GM19397 (cell line): ENCODE measurements at regions not wholly inside any gene's neighbourhood (a gene's known extent, or its start where the extent isn't known, plus 50 kb on each side); places are given as distances from the start of the nearest gene placed in this dataset.
"Not testable (repeated sequence)": the region's sequence is repeated elsewhere in the genome, so short reads cannot be mapped to it uniquely, and the experiment has no call there.

Experiments
- ATAC-seq: cut with Tn5 transposase; IDR thresholded peaks from one replicate; pipeline ENCODE4 v1.9.1; 2021; ENCODE audit warnings: mild to moderate bottlenecking, moderate library complexity; ENCODE audit not compliant: unreplicated experiment

DNA sequence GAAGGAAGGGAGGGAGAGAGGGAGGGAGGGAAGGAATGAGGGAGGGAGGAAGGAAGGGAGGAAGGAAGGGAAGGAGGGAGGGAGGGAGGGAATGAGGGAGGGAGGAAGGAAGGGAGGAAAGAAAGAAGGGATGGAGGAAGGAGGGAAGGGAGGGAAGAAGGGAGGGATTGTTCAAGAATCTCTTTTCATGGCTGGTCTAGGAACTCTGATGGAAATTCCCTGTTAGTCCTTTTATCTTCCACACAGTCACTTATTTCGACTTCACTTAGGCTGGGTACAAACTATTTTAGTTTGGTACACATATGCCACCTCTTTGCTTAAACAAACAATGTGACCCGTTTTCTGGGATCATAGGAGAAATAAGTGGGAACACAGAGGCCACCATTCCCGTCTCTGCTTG, 435.6 kb upstream of the WWC1 start:
- no peak for ATAC-seq

DNA sequence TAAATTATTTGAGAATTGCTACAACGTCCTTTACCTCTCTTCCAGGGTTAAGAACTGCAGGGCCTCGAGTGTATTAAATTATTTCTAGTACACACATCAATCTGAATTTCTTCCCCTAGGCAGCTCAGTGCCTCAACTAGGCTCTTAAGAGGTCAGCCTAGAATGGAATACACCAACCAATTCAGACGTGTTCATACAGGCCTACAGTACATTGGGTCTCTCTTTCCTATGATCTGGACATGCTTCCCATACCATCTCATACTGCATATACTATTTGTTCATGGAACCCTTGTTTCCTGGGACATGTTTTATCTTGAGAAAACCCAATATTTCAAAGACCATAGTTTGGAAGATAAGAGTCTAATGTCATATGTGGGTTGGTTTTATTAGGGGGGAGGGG, 434.1 kb upstream of the WWC1 start:
- no peak for ATAC-seq

DNA sequence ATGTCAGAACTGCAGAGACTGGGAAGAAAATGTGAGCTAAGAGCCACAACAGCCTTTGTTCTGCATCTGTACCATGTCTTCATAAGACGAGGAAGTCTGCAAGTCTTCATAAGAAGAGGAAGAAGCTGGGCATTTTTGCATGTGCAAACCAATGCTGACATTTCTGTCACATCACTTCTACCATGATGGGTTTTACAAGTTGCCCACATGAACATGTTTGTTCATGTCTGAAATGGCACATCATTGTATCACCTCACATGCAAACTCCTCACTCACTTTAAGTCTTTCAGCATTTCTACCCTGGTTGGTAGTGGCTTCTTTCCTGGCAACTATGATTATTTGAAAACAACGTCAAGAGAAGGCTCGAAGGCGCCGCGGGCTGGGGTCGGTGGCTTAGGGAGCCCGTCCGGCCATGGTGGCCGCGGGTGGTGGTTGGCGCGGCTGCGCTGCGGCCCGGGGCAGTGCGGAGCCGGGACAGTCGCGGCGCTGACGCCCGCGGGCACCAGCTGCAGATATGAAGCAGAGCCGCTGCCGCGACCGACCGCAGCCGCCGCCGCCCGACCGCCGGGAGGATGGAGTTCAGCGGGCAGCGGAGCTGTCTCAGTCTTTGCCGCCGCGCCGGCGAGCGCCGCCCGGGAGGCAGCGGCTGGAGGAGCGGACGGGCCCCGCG, 433.1 kb upstream of the WWC1 start:
- ATAC-seq: not testable (repeated sequence)

DNA sequence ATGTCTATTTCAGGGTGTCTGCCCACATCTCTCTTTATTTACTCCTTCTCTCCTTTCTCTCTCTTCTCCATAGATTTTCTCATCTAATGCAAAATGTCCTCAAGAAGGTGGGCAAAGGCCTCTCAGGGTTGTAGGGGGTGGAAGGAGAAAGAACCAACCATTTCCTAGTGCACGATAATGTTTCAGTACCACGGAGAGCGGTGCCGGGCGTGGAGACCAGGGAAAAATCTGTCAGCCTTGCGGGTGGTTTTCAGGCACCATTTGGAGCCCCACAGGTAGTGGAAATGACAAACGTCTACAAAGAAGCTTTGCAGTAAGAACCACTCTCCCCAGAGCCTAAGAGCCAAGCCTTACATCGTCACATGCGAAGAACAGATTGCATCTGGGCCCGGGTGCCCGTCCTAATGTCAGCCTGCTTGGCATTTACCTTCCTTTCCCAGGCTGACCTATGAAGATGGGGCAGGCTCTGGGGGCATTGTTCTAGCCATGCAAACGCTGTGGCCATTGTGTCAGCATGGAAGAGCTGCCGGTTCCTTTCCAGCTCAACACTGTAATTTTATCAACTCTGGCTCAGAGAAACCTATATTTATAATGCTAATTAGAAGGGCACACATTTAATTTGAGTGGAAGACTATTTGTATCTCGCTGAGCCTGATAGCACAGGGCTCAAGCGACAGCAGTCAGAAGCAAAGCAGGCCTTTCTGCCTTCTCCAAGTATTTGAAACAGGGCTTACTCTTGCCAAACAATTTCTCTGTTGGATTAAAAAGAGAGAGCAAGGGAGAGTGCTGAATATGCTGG, 430.1 kb upstream of the WWC1 start:
- ATAC-seq: no peak

DNA sequence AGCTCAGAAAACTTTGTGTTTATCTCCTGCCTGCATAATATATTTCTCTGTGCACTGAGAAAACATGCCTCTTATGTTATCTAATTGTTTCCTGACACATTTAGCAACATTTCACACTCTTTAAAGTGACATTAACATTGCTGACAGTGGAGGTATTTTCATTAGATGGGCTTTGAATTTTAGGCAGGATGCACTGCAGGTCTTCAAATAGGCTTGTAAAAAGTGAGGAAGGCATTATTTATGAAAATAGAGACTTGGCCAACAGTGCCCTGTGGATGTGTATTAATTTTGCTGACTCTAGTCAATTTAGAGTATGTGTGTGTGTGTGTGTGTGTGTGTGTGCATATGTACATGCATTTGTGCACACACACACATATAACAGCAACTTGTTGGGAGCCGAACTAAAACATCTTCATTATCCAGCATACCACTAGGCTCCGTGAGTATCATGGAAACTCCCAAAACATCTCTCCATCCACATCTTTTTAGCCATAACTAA, 429.5 kb upstream of the WWC1 start:
- no peak for ATAC-seq

DNA sequence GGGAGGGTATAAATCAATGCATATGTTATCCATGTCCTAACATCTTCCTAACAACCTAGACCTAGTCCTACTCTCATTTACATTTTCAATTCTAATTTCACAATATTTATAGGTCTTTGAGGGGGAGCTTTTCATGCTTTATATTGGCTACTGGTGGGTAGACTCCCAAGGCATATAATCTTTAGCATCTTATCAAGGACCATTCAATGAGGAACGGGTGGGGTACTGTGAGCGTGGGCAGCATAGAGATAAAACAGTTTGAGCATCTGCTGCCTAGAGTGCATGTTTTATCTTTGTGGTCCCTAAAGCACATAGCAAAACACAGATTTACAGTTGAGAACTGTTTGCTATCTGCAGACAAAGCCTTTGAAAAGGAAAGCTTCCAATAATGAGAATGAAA, 427.6 kb upstream of the WWC1 start:
- ATAC-seq: no peak

DNA sequence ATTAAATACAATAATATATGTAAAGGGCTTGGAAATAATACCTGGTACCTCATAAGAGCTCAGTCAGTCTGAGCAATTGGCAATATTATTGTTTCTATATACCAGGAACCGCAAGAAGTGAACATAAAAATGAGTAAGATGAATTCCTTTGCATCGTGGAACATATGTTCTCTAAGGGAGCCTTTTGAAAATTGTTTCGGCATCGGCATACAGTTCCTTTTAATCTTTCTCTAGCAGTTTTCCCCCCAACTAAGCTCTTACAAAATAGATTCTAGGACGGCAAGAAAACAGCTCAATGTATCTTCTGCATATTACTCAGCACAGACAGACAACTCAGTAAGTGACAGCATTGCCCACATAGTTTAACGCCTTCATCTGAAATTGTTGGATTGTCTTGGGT, 426.6 kb upstream of the WWC1 start:
- ATAC-seq: no peak

DNA sequence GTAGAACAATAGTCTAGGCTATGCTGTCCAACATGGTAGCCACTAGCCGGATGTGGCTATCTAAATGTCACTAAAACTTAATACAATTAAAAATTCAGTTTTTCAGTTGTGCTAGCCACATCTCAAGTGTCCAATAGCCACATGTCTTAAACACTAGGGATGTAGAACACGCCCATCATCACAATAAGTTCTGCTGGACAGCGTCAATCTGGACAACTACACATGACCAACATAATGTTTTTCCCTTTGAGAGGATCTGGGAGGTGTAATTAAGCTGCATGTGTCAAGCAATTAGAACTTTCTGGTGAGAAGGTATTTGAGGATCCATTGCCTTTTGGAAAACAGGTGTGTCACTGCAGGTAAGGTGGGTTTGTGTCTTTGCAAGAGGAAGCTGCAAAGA, 424.6 kb upstream of the WWC1 start:
- ATAC-seq: no peak

DNA sequence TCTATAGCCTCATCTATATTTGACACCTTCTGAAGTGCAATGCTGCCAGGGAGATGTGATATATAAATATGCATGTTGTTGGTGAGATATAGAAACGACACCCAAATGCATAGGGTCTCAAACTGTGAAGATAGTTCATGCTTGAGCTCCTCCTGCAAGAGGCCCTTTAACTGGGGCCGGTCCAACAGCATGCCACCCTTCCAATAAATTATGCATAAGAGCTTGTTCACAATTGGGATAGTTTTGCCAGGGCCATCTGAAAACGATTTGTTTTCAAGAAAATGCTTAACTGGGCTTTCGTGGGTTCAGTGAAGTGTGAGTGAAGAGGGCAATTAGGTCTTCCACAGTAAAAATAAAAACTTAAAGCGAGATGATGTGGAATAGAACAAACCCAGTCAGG, 424.2 kb upstream of the WWC1 start:
- no peak for ATAC-seq

DNA sequence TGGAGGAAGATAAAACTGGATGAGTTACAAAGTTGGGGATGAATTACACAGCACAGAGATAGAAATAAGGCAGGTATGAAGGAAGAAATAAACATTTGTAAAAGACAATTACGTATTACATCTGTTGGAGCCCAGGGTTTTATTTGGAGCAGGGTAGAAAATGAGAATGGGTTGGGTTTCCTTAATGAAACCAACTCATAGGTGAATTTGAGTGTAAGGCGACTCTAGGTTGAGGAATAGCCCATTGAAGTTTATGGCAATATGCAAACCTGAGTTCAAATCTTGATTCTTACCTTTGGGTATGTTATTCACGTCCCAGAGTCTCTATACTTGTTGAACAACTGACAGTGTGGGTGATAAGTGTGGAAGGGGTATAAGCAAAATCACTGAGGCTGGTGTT, 422.3 kb upstream of the WWC1 start:
- ATAC-seq: no peak

DNA sequence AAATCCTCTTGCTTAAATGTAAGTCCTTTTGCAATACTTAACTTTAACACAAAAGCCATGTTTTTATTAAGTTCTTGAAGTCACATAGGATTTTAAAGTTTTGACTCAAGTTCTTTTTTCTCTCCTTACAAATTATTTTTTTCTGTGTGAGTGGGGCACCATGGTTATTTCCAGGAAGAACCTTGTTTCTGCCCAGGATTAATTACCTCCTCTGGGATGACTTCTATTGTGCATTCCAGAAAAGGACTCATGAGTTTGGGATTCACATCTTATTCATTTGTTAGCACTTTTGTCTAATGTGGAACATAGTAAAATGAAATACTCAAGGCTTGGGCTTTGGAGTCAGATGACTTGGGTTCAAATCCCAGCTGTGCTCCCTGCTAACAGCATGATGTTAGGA, 421.4 kb upstream of the WWC1 start:
- no peak for ATAC-seq

DNA sequence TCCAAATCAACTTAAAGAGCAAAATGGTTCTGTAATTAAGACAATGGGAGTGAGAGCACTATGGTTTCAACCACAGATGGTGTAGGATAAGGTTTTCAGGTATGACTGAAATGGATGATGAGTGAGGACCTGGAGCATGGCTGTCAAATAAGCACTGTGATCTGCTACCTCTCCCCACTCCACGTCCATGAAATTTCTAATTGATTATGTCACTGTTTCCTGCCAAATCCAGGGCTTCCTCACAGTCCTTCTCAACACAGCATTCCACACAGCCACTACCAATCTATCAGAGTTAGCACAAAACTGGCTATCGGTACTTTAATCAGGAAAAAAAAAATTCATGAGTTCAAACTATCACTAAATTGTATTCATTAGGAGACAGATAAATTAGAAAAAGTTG, 420.4 kb upstream of the WWC1 start:
- ATAC-seq: no peak

DNA sequence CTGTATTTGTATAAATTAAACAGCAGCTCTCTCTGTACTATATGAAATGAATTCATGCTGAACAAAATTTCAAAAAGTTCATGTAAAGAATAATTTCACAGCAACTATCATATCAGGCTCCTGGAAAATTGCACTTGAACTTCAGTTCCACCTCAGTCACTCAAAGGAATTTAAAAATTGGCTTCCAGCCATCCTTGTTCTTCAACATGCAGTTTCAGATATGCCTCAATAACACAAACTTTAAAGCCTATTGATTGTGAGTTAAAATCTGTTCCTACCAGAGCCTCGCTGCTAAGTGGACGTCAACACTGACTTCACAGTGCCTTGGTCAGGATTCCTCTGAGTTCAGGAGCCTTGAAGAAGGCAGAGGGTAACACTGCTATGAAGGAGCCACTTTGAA, 418.7 kb upstream of the WWC1 start:
- ATAC-seq: no peak

DNA sequence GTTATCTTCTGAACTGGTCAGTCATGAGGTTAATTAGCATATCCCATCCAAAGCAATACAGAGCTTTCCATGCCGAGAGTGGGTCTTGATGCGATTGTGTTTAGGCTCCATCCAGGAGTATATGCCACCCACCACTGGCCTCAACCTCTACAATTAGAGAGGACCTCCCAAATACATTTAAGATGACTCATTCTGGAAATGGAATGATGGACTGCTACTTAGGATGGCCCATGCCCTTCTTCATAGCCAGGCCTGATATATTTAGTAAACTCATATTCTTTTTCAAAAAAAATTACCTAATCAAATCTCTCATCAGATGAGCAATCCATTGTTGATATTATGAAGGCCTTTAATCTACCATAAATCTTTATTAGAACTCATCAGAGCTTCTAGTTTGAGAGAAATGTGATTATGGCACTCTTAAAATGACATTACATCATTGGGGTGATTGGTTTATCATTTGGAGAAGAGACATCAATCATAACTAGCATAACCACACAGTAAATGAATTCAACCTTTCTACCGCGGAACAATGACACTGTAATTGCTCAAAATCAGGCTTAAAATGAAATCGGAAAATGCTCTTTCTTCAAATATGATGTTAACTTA, 414.2 kb upstream of the WWC1 start:
- ATAC-seq: no peak

DNA sequence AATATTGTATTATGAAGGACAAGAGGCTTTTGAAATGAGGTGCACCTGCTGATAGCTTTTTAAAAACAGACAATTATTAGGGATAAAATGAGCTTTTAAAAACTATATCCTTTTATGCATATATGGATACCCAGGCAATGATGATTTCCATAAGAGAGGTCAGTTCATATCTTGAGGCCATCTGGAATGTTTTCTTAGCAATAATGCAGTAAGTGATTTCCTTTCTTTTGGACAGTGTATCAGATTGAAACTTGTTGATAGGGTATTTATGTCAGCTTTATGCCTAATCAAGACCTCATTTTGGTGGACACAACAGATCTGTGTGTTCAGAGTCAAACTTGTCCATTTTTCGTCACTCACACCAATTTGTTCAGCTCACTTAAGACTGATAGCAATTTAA, 413.5 kb upstream of the WWC1 start:
- ATAC-seq: no peak

DNA sequence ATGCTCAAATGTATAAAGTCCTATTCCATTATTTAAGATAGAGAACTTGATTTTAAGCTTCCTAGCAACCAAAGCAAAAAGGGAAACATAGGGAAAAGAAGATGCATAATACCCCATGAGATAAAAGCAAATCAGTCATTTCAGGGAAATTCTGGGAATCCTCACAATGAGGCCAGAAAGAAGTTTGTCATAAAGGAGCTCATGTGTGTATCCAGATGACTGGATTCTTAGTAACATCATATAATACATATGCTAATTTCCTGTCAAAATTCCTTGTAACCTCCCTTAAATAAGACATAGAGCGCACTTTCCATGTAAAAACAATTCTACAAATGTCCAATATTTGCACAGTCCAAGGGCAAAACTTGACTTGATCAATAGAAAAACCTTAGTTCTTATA, 411.0 kb upstream of the WWC1 start:
- ATAC-seq: no peak

DNA sequence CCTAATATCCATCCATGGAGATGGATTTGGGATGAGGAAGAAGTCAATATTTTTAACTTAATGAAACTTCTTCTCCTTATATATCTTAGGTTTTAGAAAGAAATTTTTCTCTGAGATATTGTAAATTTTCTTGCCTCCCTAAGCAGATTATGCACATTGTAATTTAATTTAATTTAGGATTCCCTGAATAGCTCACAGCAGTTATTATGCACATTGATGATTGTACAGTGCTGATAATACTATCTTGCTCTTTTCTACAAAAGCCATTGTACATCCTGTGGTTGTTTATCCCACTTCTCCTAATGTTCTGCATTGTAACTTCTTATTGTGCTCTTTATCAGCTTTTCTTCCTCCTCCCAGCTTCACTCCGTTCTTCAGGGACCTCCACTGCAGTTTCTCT, 410.4 kb upstream of the WWC1 start:
- no peak for ATAC-seq

DNA sequence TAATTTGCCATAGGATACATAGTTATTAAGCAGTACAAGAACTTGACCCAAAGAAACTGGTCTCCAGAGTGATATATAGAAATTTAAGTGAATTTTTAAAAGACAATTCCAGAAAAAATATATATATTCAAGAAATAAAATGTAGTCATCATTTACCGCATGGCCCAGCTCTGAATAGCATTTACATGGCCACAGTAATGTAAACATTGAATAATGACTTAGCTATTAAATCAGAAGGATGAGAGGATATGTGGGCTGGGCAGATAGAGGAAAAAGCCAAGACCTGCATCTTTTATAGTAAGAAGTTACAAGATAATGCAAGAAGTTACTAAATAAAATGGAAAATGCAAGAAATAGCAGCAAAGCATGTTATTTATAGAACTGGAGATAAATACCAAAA, 405.2 kb upstream of the WWC1 start:
- no peak for ATAC-seq

DNA sequence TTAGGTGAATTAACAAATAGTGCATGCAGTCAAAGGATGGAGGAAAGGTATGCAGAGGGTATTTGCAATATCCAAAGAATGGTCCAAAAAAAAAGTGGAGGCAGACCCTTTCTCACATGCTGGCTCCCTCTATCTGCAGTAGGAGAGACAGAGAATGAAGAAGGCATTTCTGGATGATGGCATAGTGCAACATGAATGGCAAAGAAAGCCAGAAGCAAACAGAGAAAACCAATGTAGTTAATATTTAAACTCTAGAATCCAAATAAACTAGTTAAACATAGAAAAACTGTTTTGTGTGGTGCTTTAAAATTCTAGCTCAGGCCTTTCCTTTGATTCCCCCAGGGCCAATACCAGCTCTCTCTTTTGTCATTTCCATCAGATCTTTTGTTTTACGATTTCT, 403.1 kb upstream of the WWC1 start:
- no peak for ATAC-seq

DNA sequence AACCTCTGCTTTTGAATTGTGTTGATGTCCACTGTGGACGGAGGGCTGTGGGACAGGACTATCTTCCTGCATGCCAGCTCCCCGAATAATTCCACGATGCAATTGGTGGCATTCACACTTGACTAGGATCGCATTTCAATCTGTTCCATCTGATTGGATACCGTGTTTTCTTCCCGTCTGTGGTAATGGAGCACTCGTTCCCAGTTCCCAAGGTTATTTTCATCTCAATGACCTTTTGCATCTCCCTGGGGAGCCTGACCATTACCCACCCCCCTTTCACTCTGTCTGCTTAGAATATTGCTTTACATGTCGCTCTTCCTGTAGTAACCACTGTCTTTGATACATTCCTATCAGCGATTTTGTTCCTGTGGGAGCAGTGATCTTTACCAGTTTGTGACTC, 402.2 kb upstream of the WWC1 start:
- no peak for ATAC-seq

DNA sequence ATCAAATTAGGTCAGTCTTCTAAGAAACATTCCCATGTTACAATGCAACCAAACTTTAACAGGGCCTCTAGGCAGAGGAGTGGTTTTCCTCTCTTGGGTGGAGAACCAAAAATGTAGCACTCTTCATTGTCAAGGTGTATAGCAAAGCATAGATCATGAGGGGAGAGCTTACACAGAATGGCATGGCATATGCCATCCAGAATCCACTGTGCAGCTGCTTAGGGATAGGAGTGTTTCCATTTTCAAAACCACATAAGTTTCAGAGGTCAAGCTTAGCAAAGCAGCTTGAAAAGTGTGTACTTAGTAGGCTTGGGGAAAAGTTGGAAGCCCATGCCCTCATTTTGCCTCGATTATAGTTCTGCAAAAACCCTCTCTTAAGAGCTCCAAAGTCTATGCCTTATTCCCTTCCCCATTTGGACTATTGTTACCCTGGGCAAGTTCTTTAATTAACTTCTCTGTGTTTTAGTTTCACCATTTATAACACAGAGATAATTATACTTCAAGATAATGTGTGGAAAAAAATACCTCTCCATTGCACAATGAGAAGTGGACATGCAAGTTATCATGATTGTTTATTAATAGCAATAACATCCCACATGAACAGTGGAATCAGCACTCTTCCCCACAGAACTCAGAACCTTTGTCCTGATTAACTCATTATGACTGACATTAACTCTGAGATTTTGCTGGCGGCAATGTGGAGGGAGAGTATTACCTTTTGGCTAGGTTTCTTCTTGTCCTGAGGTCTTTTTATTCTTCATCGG, 398.9 kb upstream of the WWC1 start:
- no peak for ATAC-seq
